ENCODE measurements at regions not wholly inside any gene's neighbourhood (a gene's known extent, or its start where the extent isn't known, plus 50 kb on each side); places are given as distances from the start of the nearest gene placed in this dataset.

- Mint-ChIP-seq H3K36me3 (no peaks in the 10 kb centered on the region), H3K9me3 (peaks cover 16% of the 10 kb centered on the region), H3K4me3 (no peak overlapping the region), H3K27me3 (ENCODE audit: low read depth) (no peaks in the 10 kb centered on the region), H3K4me1 (no peaks in the 10 kb centered on the region), H3K27ac (no peak overlapping the region)
- DNase-seq (ENCODE audit: low spot score in 2 of 2, unreplicated experiment in 2 of 2) = no peak
- TF ChIP-seq CTCF (IDR thresholded peaks at IDR 0.05; ENCODE audit: unreplicated experiment) = no peak
These were observed 911.6 kb downstream of the KCNJ2 start for GRCh38 chr17:71080937-71081336.

DNA sequence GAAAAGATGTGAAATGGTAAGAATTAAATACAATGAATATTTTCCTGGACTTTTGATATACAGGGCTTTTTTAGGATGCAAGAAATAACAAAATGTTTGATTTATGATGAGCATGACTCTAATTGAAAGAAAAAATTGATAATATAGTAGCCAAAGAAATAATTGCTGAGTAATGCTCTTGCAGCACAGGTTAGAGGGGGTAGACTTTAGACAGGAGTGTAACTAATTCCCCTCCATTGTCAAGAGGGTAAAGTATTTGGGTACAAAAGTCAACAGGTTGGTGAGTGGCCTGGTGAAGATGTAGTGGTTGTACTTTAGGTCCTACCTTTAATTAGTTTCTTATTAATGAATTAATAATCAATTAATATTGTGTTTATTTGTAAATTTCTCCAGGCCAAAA lies 912.3 kb downstream of the KCNJ2 start:
- Mint-ChIP-seq H3K27me3 (ENCODE audit: low read depth) (no peaks in the 10 kb centered on the region), H3K27ac (no peak overlapping the region), H3K9me3 (peaks cover 16% of the 10 kb centered on the region), H3K4me3 (no peak overlapping the region), H3K36me3 (no peaks in the 10 kb centered on the region), H3K4me1 (no peaks in the 10 kb centered on the region)
- no peak for DNase-seq (ENCODE audit: low spot score in 2 of 2, unreplicated experiment in 2 of 2)
- TF ChIP-seq CTCF (IDR thresholded peaks at IDR 0.05; ENCODE audit: unreplicated experiment) = no peak

DNA sequence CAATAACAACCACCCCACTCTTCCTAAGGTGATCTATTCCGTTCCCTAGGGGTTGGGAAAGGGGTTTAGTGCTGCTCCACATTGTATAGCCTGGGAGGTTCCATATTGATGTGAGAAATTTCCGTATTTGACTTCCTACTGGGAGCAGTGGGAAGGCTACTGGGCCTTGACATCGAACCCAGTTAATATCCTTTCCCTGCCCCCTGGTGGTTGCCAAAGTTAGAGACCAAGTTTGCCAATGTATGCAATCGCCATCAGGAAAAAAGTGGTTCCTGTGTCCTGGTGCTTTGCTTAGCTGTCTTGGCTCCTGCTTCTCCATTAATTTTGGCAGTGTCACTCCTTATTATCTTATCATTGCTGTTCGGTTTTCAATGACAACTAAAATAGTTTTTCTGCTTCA lies 914.9 kb downstream of the KCNJ2 start:
- Mint-ChIP-seq H3K9me3 (peaks cover 16% of the 10 kb centered on the region), H3K4me1 (no peaks in the 10 kb centered on the region), H3K36me3 (no peaks in the 10 kb centered on the region), H3K4me3 (no peak overlapping the region), H3K27me3 (ENCODE audit: low read depth) (no peaks in the 10 kb centered on the region), H3K27ac (no peak overlapping the region)
- TF ChIP-seq CTCF (IDR thresholded peaks at IDR 0.05; ENCODE audit: unreplicated experiment) = peak; percentile 21
- DNase-seq (ENCODE audit: low spot score in 2 of 2, unreplicated experiment in 2 of 2) = no peak

DNA sequence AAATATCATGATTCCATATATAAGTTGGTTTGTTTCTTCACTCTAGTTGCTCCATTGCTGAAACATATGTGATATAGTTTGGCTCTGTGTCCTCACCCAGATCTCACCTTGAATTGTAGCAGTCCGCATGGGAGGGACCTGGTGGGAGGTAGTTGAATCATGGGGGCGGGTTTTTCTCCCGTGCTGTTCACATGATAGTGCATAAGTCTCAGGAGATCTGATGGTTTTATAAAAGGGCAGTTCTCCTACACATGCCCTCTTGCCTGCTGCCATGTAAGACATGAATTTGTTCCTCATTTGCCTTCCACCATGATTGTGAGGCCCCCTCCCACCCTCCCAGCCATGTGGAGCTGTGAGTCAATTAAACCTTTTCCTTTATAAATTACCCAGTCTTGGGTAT lies 915.5 kb downstream of the KCNJ2 start:
- TF ChIP-seq CTCF (IDR thresholded peaks at IDR 0.05; ENCODE audit: unreplicated experiment) = no peak
- H3K27me3 Mint-ChIP-seq (ENCODE audit: low read depth) = no peaks in the 10 kb centered on the region
- no peak overlapping the region for H3K27ac Mint-ChIP-seq

DNA sequence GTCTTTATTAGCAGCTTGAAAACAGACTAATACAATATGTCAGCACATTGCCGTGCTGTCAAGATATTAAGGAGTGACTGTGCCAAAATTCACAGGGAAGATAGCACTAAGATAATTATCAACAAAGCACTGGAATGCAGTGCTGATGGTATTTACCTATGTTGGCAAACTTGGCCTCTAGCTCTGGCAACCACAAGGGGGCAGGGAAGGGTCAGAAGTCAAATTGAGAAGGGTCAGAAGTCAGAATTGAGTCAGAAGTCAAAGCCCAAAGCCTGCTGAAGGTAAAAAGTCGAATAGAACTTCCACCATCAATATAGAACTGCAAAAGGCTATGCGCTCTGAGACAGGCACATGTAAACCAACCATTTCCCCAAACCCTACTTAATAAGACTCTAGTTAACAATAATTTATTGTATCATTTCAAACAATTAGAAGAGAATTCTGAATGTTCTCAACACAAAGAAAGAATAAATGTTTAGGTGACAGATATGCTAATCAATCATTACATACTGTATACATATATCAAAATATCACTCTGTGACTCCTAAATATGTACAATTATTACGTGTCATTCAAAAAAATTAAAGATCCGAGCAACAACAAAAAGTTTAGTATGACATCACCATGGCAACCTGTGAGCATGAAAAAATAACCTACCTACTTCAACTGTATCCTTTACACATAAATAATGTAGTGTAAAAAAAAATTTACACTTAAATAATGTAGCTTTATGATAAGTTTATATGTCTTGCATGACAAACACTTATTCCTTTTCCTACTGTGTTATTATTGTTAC lies 916.1 kb downstream of the KCNJ2 start:
- Mint-ChIP-seq H3K4me3 (no peak overlapping the region), H3K36me3 (no peaks in the 10 kb centered on the region), H3K9me3 (peaks cover 12% of the 10 kb centered on the region), H3K4me1 (no peaks in the 10 kb centered on the region), H3K27ac (no peak overlapping the region), H3K27me3 (ENCODE audit: low read depth) (no peaks in the 10 kb centered on the region)
- no peak for TF ChIP-seq CTCF (IDR thresholded peaks at IDR 0.05; ENCODE audit: unreplicated experiment)
- no peak for DNase-seq (ENCODE audit: low spot score in 2 of 2, unreplicated experiment in 2 of 2)

More for the DNA sequence above, 915.5 kb downstream of the KCNJ2 start:
- Mint-ChIP-seq H3K36me3 (no peaks in the 10 kb centered on the region), H3K4me1 (no peaks in the 10 kb centered on the region), H3K9me3 (peaks cover 16% of the 10 kb centered on the region), H3K4me3 (no peak overlapping the region)
- DNase-seq (ENCODE audit: low spot score in 2 of 2, unreplicated experiment in 2 of 2) = no peak
